ENCODE measurements at regions not wholly inside any gene's neighbourhood (a gene's known extent, or its start where the extent isn't known, plus 50 kb on each side); places are given as distances from the start of the nearest gene placed in this dataset.

DNA sequence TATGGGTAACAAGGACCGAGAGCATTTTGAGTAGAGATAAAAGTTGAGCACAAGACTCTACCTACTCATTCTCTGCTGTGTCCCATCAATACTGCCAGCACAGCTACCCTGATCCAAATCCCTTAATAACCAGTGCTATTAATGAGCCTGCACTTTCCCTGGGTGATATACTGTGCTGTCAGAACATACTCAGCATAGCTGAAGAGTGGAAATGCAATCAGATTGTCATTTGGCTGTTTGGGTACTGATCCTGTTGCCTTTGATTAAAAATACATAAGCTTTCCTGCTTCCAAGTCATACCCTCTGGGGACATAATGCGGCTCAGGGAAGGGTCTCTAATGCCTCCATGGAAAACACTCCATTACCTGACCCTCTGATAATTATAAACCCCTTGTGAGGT, 917.5 kb downstream of the SQOR start:
- POLR2A ChIA-PET (ENCODE audit: low non-redundant PET), result no interaction called here

DNA sequence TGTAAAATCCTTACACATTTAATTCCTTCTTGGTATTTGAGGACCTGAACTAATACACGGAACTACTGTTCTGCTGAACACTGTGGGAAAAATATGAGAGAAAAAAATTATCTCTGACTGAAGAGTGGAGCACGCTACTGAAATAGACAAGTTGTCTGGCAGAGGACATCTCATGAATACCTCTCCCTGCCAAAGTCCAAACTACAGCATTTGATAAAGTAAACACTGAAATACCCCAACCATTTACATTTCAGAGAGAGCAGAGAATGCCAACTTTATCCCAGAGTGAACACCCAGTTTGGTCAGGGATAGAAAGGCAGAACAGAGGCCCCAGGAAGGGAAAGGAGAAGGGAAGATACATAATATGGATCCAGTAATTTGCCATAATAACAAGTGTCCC, 920.7 kb downstream of the SQOR start:
- TF ChIP-seq, protein P1, sequence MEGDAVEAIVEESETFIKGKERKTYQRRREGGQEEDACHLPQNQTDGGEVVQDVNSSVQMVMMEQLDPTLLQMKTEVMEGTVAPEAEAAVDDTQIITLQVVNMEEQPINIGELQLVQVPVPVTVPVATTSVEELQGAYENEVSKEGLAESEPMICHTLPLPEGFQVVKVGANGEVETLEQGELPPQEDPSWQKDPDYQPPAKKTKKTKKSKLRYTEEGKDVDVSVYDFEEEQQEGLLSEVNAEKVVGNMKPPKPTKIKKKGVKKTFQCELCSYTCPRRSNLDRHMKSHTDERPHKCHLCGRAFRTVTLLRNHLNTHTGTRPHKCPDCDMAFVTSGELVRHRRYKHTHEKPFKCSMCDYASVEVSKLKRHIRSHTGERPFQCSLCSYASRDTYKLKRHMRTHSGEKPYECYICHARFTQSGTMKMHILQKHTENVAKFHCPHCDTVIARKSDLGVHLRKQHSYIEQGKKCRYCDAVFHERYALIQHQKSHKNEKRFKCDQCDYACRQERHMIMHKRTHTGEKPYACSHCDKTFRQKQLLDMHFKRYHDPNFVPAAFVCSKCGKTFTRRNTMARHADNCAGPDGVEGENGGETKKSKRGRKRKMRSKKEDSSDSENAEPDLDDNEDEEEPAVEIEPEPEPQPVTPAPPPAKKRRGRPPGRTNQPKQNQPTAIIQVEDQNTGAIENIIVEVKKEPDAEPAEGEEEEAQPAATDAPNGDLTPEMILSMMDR (conservative IDR thresholded peaks at IDR 0.05; ENCODE audit: low read depth, low read length), result no peak
- no peak for TF ChIP-seq EZH2 (IDR thresholded peaks at IDR 0.05; ENCODE audit: borderline replicate concordance, low read depth, low read length, poor library complexity, severe bottlenecking)
- Histone ChIP-seq H3K9me3 (ENCODE audit: low read depth, low read length, poor library complexity, severe bottlenecking) (no peaks in the 10 kb centered on the region), H3K4me3 (ENCODE audit: low read depth, low read length, poor library complexity, severe bottlenecking) (no peak overlapping the region), H3K27me3 (replicated peaks; ENCODE audit: insufficient read depth, low read depth, low read length, poor library complexity) (no peaks in the 10 kb centered on the region), H3K4me1 (ENCODE audit: insufficient read depth, low read length, poor library complexity, severe bottlenecking) (no peaks in the 10 kb centered on the region), H3K27ac (ENCODE audit: low read depth, low read length, poor library complexity, severe bottlenecking) (no peak overlapping the region), H3K36me3 (ENCODE audit: insufficient read depth, low read length, poor library complexity, severe bottlenecking) (no peaks in the 10 kb centered on the region)
- BruUV-seq (replicated peaks), result no TSS peak
- CTCF ChIA-PET, result no interaction called here
- DNase-seq (ENCODE audit: low spot score), result no peak
- POLR2A ChIA-PET (ENCODE audit: low non-redundant PET), result no interaction called here
- intact Hi-C loops (cut with micrococcal nuclease; ENCODE audit: unreplicated experiment), result no loop called here

More for the DNA sequence above, 917.5 kb downstream of the SQOR start:
- Histone ChIP-seq H3K4me1 (ENCODE audit: insufficient read depth, low read length, poor library complexity, severe bottlenecking) (no peaks in the 10 kb centered on the region), H3K9me3 (ENCODE audit: low read depth, low read length, poor library complexity, severe bottlenecking) (no peaks in the 10 kb centered on the region), H3K4me3 (ENCODE audit: low read depth, low read length, poor library complexity, severe bottlenecking) (no peak overlapping the region), H3K36me3 (ENCODE audit: insufficient read depth, low read length, poor library complexity, severe bottlenecking) (no peaks in the 10 kb centered on the region), H3K27ac (ENCODE audit: low read depth, low read length, poor library complexity, severe bottlenecking) (no peak overlapping the region), H3K27me3 (replicated peaks; ENCODE audit: insufficient read depth, low read depth, low read length, poor library complexity) (no peaks in the 10 kb centered on the region)
- DNase-seq (ENCODE audit: low spot score), result no peak
- TF ChIP-seq, protein P1 (conservative IDR thresholded peaks at IDR 0.05; ENCODE audit: low read depth, low read length), result no peak
- no peak for TF ChIP-seq EZH2 (IDR thresholded peaks at IDR 0.05; ENCODE audit: borderline replicate concordance, low read depth, low read length, poor library complexity, severe bottlenecking)
- CTCF ChIA-PET, result no interaction called here
- no TSS peak for BruUV-seq (replicated peaks)
- intact Hi-C loops (cut with micrococcal nuclease; ENCODE audit: unreplicated experiment), result no loop called here

GRCh38 chr15:46556010-46556409, 921.2 kb downstream of the SQOR start:
- ChIA-PET CTCF (no interaction called here), POLR2A (ENCODE audit: low non-redundant PET) (no interaction called here)
- no TSS peak for BruUV-seq (replicated peaks)
- H3K4me3 ChIP-seq (ENCODE audit: low read depth, low read length, poor library complexity, severe bottlenecking), result no peak overlapping the region
- H3K27me3 ChIP-seq (replicated peaks; ENCODE audit: insufficient read depth, low read depth, low read length, poor library complexity), result no peaks in the 10 kb centered on the region
- H3K36me3 ChIP-seq (ENCODE audit: insufficient read depth, low read length, poor library complexity, severe bottlenecking), result no peaks in the 10 kb centered on the region
- intact Hi-C loops (cut with micrococcal nuclease; ENCODE audit: unreplicated experiment), result no loop called here
- DNase-seq (ENCODE audit: low spot score), result no peak
- no peak overlapping the region for H3K27ac ChIP-seq (ENCODE audit: low read depth, low read length, poor library complexity, severe bottlenecking)
- no peak for TF ChIP-seq EZH2 (IDR thresholded peaks at IDR 0.05; ENCODE audit: borderline replicate concordance, low read depth, low read length, poor library complexity, severe bottlenecking)
- TF ChIP-seq, protein P1 (conservative IDR thresholded peaks at IDR 0.05; ENCODE audit: low read depth, low read length), result no peak
- H3K9me3 ChIP-seq (ENCODE audit: low read depth, low read length, poor library complexity, severe bottlenecking), result no peaks in the 10 kb centered on the region
- H3K4me1 ChIP-seq (ENCODE audit: insufficient read depth, low read length, poor library complexity, severe bottlenecking), result no peaks in the 10 kb centered on the region
